ENCODE measurements at regions not wholly inside any gene's neighbourhood (a gene's known extent, or its start where the extent isn't known, plus 50 kb on each side); places are given as distances from the start of the nearest gene placed in this dataset.

GRCh38 chr13:37460166-37460565, 138.4 kb downstream of the POSTN start:
- TF ChIP-seq, protein P1, sequence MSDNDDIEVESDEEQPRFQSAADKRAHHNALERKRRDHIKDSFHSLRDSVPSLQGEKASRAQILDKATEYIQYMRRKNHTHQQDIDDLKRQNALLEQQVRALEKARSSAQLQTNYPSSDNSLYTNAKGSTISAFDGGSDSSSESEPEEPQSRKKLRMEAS (IDR thresholded peaks at IDR 0.05; ENCODE audit: low read depth, low read length) = no peak
- TF ChIP-seq POLR2A (IDR thresholded peaks at IDR 0.05; ENCODE audit: extremely low read depth, insufficient read length) (no peak), CTCF (IDR thresholded peaks at IDR 0.05; ENCODE audit: low read depth, low read length) (no peak), MYC (IDR thresholded peaks at IDR 0.05; ENCODE audit: low read depth, low read length) (no peak)
- no peak overlapping the region for H3K4me3 ChIP-seq (ENCODE audit: low read depth, low read length)
- DNase-seq (ENCODE audit: low read depth) = no peak

GRCh38 chr13:37457612-37458011, 141.0 kb downstream of the POSTN start:
- H3K4me3 ChIP-seq (ENCODE audit: low read depth, low read length) = no peak overlapping the region
- TF ChIP-seq CTCF (IDR thresholded peaks at IDR 0.05; ENCODE audit: low read depth, low read length) (no peak), POLR2A (IDR thresholded peaks at IDR 0.05; ENCODE audit: extremely low read depth, insufficient read length) (no peak), MYC (IDR thresholded peaks at IDR 0.05; ENCODE audit: low read depth, low read length) (no peak)
- TF ChIP-seq, protein P1 (IDR thresholded peaks at IDR 0.05; ENCODE audit: low read depth, low read length) = no peak
- no peak for DNase-seq (ENCODE audit: low read depth)

DNA sequence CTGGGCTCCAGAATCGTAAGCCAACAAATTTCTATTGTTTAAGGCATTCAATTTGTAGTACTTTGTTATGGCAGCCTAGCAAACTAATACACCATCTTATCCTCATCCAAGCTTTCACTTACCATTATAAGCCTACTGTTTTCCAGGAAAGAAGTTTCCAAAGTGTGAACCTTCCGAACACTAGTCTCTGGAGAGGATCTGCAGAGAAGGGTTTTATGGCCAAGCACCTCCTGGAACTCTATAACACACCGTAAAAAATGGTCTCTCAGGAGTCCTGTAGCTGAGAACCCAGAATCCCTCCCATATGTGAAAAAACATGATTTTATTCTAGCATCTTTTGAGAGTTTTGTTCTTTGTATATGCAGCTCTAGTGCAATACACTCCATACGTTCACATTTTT, 142.1 kb downstream of the POSTN start:
- no peak for DNase-seq (ENCODE audit: low read depth)
- TF ChIP-seq MYC (IDR thresholded peaks at IDR 0.05; ENCODE audit: low read depth, low read length) (no peak), POLR2A (IDR thresholded peaks at IDR 0.05; ENCODE audit: extremely low read depth, insufficient read length) (no peak), CTCF (IDR thresholded peaks at IDR 0.05; ENCODE audit: low read depth, low read length) (no peak)
- TF ChIP-seq, protein P1 (IDR thresholded peaks at IDR 0.05; ENCODE audit: low read depth, low read length) = no peak
- H3K4me3 ChIP-seq (ENCODE audit: low read depth, low read length) = no peak overlapping the region

DNA sequence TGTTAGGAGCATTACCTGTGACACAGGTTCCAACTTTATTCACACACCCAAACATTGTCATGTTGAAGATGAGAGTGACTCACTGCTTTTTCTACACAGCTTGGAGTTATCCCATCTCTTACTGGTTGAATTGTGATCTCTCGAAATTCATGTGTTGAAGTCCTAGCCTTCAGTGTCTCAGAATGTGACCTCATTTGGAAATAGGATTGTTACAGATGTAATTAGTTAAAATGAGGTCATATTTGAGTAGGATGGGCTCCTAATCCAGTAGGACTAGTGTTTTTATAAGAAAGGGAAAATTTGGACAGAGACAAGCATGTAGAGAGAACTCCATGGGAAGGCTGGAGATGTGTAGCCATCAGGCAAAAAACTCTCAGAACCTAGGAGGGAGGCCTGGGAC, 142.5 kb downstream of the POSTN start:
- no peak for TF ChIP-seq CTCF (IDR thresholded peaks at IDR 0.05; ENCODE audit: low read depth, low read length)
- no peak for TF ChIP-seq POLR2A (IDR thresholded peaks at IDR 0.05; ENCODE audit: extremely low read depth, insufficient read length)
- TF ChIP-seq MYC (IDR thresholded peaks at IDR 0.05; ENCODE audit: low read depth, low read length) = no peak
- TF ChIP-seq, protein P1 (IDR thresholded peaks at IDR 0.05; ENCODE audit: low read depth, low read length) = no peak
- DNase-seq (ENCODE audit: low read depth) = no peak
- H3K4me3 ChIP-seq (ENCODE audit: low read depth, low read length) = no peak overlapping the region

DNA sequence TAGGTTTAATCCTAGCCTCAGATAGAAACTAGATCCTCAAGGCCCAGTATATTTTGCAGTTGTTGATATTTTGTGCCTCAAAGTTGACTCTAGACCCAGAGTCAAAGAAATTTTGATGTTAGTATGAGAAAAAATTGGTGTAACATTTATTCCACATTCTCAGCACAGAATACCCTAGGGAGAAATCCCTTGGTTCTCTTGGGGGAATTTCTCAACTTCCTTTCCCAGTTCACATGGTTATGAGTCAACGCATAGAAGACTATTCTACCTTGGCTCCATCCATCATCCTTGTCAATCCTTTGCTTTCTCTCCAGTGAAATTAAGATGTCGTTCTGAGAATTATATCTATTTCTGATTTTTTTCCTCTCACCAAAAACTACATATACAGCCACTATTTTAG, 145.3 kb downstream of the POSTN start:
- TF ChIP-seq, protein P1 (IDR thresholded peaks at IDR 0.05; ENCODE audit: low read depth, low read length) = no peak
- no peak for TF ChIP-seq POLR2A (IDR thresholded peaks at IDR 0.05; ENCODE audit: extremely low read depth, insufficient read length)
- no peak for TF ChIP-seq MYC (IDR thresholded peaks at IDR 0.05; ENCODE audit: low read depth, low read length)
- no peak for TF ChIP-seq CTCF (IDR thresholded peaks at IDR 0.05; ENCODE audit: low read depth, low read length)
- H3K4me3 ChIP-seq (ENCODE audit: low read depth, low read length) = no peak overlapping the region
- no peak for DNase-seq (ENCODE audit: low read depth)

DNA sequence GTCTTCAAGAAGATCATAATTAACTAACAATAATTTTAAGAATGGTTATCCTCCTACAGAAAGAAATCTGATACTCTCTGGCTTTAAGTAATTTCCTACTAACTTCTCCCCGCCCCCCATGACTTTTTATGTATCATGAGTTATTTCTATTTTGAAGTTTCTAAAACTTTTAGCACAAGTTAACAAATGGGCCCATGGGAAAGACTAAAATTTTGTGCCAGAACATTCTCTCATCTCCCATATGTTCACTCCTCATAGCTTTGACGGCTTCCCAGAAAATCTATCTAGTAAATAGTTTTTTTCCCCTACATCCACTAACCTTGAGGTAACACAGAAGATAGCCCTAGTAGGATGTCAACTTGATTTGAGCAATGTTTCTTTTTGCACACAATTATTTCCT, 148.3 kb downstream of the POSTN start:
- TF ChIP-seq MYC (IDR thresholded peaks at IDR 0.05; ENCODE audit: low read depth, low read length) = no peak
- TF ChIP-seq CTCF (IDR thresholded peaks at IDR 0.05; ENCODE audit: low read depth, low read length) = no peak
- TF ChIP-seq, protein P1 (IDR thresholded peaks at IDR 0.05; ENCODE audit: low read depth, low read length) = no peak
- TF ChIP-seq POLR2A (IDR thresholded peaks at IDR 0.05; ENCODE audit: extremely low read depth, insufficient read length) = no peak
- no peak for DNase-seq (ENCODE audit: low read depth)
- H3K4me3 ChIP-seq (ENCODE audit: low read depth, low read length) = no peak overlapping the region

Data from NB4 (cell line).